ENCODE measurements at regions not wholly inside any gene's neighbourhood (a gene's known extent, or its start where the extent isn't known, plus 50 kb on each side); places are given as distances from the start of the nearest gene placed in this dataset.

DNA sequence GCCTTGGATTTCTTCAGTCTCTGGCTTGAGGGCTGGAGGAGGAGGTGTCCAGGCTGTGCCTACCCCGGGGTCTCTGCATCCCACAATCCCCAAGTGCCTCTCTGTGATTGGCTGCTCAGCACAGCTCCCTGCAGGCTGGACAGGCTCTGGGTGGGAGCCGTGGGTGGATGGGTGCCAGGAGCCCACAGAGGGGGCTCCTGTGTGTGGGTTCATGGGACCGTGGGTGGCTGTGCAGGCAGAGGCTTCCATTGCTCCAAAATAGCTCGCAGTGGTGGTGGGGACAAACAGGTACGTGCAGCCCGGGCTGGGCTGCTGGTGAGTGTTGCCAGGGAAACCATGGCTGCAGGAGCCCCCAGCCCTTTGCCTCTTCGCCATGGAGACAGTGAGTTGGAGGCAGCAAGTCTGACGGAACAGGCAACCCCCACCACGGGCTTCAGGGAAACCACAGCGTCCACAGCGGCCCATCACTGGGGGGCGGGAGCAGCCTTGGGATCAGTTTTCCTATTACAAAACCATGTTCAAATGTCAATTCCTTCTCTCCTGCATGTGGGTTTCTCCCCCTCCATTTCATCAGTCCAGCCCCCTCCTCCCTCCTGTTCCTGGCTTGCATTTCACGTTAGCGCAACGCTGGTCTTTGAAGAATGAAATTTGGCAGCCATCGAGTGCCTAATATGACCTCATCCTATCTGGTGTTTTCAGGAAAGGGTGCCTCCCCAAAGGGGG, 155.2 kb downstream of the TRIM29 start:
- TF ChIP-seq, protein P1, sequence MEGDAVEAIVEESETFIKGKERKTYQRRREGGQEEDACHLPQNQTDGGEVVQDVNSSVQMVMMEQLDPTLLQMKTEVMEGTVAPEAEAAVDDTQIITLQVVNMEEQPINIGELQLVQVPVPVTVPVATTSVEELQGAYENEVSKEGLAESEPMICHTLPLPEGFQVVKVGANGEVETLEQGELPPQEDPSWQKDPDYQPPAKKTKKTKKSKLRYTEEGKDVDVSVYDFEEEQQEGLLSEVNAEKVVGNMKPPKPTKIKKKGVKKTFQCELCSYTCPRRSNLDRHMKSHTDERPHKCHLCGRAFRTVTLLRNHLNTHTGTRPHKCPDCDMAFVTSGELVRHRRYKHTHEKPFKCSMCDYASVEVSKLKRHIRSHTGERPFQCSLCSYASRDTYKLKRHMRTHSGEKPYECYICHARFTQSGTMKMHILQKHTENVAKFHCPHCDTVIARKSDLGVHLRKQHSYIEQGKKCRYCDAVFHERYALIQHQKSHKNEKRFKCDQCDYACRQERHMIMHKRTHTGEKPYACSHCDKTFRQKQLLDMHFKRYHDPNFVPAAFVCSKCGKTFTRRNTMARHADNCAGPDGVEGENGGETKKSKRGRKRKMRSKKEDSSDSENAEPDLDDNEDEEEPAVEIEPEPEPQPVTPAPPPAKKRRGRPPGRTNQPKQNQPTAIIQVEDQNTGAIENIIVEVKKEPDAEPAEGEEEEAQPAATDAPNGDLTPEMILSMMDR (IDR thresholded peaks at IDR 0.05), result no peak
- TF ChIP-seq POLR2A (IDR thresholded peaks at IDR 0.05; ENCODE audit: low read depth), result no peak
- no peak for TF ChIP-seq POLR2AphosphoS5 (IDR thresholded peaks at IDR 0.05)
- TF ChIP-seq EP300 (IDR thresholded peaks at IDR 0.05), result no peak
